Osteocyte (in vitro differentiated cells): ENCODE measurements at regions not wholly inside any gene's neighbourhood (a gene's known extent, or its start where the extent isn't known, plus 50 kb on each side); places are given as distances from the start of the nearest gene placed in this dataset.

Experiments
- DNase-seq: peaks from one replicate; pipeline ENCODE4 v3.0.0; 2021; ENCODE audit warnings: mixed read lengths; ENCODE audit not compliant: unreplicated experiment; ENCODE audit errors: extremely low spot score
- H3K27ac Mint-ChIP-seq: one replicate; pipeline ENCODE4 v1.8.0; 2021; ENCODE audit warnings: mild to moderate bottlenecking, mixed read lengths; ENCODE audit not compliant: unreplicated experiment
- H3K27me3 Mint-ChIP-seq: one replicate; pipeline ENCODE4 v1.8.0; 2021; ENCODE audit warnings: mixed read lengths; ENCODE audit not compliant: unreplicated experiment
- H3K36me3 Mint-ChIP-seq: one replicate; pipeline ENCODE4 v1.8.0; 2021; ENCODE audit warnings: mixed read lengths; ENCODE audit not compliant: unreplicated experiment
- H3K4me1 Mint-ChIP-seq: one replicate; pipeline ENCODE4 v1.8.0; 2021; ENCODE audit warnings: mixed read lengths; ENCODE audit not compliant: unreplicated experiment
- H3K4me3 Mint-ChIP-seq: one replicate; pipeline ENCODE4 v1.8.0; 2021; ENCODE audit warnings: mild to moderate bottlenecking, moderate library complexity, mixed read lengths; ENCODE audit not compliant: unreplicated experiment
- H3K9me3 Mint-ChIP-seq: one replicate; pipeline ENCODE4 v1.8.0; 2021; ENCODE audit warnings: mixed read lengths; ENCODE audit not compliant: unreplicated experiment
- TF ChIP-seq, protein P1 (sequence below): fragments of 200-600 bp; sonication (generic); IDR thresholded peaks from 2 replicates; pipeline ENCODE4 v1.5.0; 2021; ENCODE audit warnings: antibody characterized with exemption, mild to moderate bottlenecking, moderate library complexity

DNA sequence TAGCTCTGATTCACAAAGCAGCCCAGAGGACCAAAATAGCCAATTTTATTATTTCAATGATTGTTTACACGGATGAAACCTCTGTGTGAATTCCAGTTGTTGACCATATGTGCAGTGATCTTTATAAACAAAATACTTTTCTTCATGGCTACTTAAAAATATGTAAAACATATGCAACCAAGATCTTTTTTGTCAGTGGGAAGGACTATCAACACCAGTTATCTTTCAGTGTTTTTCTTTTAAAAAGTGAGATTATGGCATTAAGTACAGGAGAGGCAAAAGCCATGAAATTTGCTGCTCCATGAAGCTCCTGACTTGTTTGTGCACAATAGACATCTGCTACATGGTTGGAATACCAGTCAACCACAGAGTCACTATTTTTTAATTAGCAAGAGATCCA, 184.4 kb downstream of the DKK2 start:
- no peak overlapping the region for H3K27ac Mint-ChIP-seq

DNA sequence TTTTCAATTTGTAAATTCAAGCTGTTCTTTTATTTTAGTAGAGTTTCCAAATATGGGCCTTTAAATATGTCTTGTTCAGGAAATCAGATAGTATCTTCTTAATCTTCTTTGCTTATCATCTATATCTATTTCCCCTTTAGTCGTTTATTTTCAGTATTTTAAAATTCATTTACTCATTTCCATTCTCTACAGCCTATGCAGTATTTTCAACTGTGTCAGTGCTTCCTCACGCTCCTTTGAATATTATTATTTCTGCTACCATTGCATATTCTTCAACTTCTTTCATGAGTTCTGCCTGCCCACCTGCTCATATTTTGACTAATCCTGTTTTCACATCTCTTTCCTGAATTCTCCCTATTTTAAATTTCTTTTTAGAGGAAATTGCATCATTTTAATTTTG, 185.4 kb downstream of the DKK2 start:
- no peak overlapping the region for H3K4me3 Mint-ChIP-seq
- H3K36me3 Mint-ChIP-seq: peaks cover 3% of the 10 kb centered on the region
- H3K27ac Mint-ChIP-seq: no peak overlapping the region
- TF ChIP-seq, protein P1, sequence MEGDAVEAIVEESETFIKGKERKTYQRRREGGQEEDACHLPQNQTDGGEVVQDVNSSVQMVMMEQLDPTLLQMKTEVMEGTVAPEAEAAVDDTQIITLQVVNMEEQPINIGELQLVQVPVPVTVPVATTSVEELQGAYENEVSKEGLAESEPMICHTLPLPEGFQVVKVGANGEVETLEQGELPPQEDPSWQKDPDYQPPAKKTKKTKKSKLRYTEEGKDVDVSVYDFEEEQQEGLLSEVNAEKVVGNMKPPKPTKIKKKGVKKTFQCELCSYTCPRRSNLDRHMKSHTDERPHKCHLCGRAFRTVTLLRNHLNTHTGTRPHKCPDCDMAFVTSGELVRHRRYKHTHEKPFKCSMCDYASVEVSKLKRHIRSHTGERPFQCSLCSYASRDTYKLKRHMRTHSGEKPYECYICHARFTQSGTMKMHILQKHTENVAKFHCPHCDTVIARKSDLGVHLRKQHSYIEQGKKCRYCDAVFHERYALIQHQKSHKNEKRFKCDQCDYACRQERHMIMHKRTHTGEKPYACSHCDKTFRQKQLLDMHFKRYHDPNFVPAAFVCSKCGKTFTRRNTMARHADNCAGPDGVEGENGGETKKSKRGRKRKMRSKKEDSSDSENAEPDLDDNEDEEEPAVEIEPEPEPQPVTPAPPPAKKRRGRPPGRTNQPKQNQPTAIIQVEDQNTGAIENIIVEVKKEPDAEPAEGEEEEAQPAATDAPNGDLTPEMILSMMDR: no peak
- DNase-seq: no peak
- H3K27me3 Mint-ChIP-seq: peaks cover 16% of the 10 kb centered on the region
- H3K4me1 Mint-ChIP-seq: peaks cover 9% of the 10 kb centered on the region
- H3K9me3 Mint-ChIP-seq: no peaks in the 10 kb centered on the region

More for the DNA sequence above, 184.4 kb downstream of the DKK2 start:
- DNase-seq: no peak
- peaks cover 3% of the 10 kb centered on the region for H3K36me3 Mint-ChIP-seq
- no peaks in the 10 kb centered on the region for H3K9me3 Mint-ChIP-seq
- no peak overlapping the region for H3K4me3 Mint-ChIP-seq
- TF ChIP-seq, protein P1: no peak
- H3K4me1 Mint-ChIP-seq: peaks cover 9% of the 10 kb centered on the region
- peaks cover 16% of the 10 kb centered on the region for H3K27me3 Mint-ChIP-seq

DNA sequence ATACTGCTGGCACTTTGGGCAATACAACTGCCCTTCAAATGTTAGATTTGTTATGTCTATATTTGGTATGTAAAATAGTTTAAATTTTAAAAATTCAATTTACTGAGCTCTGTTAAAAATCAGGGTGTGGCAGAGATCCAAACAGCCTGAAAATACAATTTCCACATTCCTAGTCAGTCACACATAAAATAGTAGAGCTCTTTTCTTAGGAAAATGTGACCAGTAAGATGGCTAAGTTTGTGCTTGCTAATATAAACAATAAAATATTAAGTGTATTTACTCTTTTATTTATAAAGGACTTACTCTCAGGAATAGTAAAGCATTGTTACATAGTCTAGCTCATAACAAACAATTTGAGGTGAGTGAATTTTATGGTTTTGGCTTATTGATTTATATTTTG, 200.2 kb downstream of the DKK2 start:
- H3K9me3 Mint-ChIP-seq: peaks cover 15% of the 10 kb centered on the region
- peaks cover 8% of the 10 kb centered on the region for H3K27me3 Mint-ChIP-seq
- H3K4me1 Mint-ChIP-seq: peaks cover 8% of the 10 kb centered on the region
- no peak overlapping the region for H3K27ac Mint-ChIP-seq
- TF ChIP-seq, protein P1: no peak
- DNase-seq: no peak
- no peaks in the 10 kb centered on the region for H3K36me3 Mint-ChIP-seq
- H3K4me3 Mint-ChIP-seq: no peak overlapping the region

DNA sequence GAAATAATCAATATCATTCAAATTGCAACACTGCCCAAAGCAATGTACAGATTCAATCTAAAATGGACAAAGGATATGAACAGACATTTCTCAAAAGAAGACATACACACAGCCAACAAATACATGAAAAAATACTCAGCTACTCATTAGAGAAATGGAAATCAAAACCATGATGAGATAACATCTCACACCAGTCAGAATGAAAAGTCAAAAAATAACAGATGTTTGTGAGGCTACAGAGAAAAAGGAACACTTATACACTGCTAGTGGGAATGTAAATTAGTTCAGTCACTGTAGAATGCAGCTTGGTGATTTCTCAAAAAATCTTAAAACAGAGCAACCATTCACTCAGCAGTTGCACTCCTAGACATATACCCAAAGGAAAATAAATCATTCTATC, 205.2 kb downstream of the DKK2 start:
- no peak for DNase-seq
- no peak overlapping the region for H3K27ac Mint-ChIP-seq
- TF ChIP-seq, protein P1: no peak
- H3K36me3 Mint-ChIP-seq: peaks cover 3% of the 10 kb centered on the region
- peaks cover 52% of the 10 kb centered on the region for H3K27me3 Mint-ChIP-seq
- H3K4me1 Mint-ChIP-seq: peaks cover 1% of the 10 kb centered on the region
- peaks cover 5% of the 10 kb centered on the region for H3K9me3 Mint-ChIP-seq
- no peak overlapping the region for H3K4me3 Mint-ChIP-seq

DNA sequence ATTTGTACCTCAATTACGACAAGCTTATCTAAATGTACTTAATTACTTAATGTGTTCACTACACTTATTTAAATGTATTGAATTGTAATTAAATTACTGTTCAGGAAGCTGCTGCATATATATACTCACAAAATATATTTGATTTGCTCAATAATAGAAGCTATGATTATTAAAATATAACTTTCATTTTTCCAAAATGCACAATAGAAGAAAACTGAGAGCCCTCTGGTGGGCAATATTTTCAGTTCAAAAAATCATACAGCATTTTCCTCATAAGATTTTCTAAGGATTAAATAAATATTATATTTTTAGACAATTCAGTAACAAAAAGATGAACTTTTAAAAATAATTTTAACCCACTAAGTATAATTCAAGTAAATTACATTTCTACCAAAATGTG, 217.3 kb downstream of the DKK2 start:
- H3K36me3 Mint-ChIP-seq: peaks cover 2% of the 10 kb centered on the region
- TF ChIP-seq, protein P1: peak; percentile 61
- peaks cover 27% of the 10 kb centered on the region for H3K27me3 Mint-ChIP-seq
- DNase-seq: no peak
- no peak overlapping the region for H3K27ac Mint-ChIP-seq
- H3K4me3 Mint-ChIP-seq: no peak overlapping the region
- peaks cover 4% of the 10 kb centered on the region for H3K9me3 Mint-ChIP-seq
- H3K4me1 Mint-ChIP-seq: peaks cover 4% of the 10 kb centered on the region
